Renal cortical epithelial cell (primary cell): ENCODE measurements at regions not wholly inside any gene's neighbourhood (a gene's known extent, or its start where the extent isn't known, plus 50 kb on each side); places are given as distances from the start of the nearest gene placed in this dataset.

Source experiments
- DNase-seq: peaks from one replicate; pipeline ENCODE4 v3.0.0-alpha.2; 2011; ENCODE audit warnings: low read depth

GRCh38 chr6:90435207-90435899, 138.7 kb upstream of the BACH2 start:
- DNase-seq = no peak

- DNase-seq = no peak
Measured at GRCh38 chr6:90434094-90434493, 137.5 kb upstream of the BACH2 start.

- DNase-seq = no peak
Measured at GRCh38 chr6:90432937-90433336, 136.3 kb upstream of the BACH2 start.

GRCh38 chr6:90432041-90432775, 135.6 kb upstream of the BACH2 start:
- no peak for DNase-seq

GRCh38 chr6:90431576-90431975, 134.9 kb upstream of the BACH2 start:
- DNase-seq = no peak

GRCh38 chr6:90429713-90430112, 133.1 kb upstream of the BACH2 start:
- DNase-seq = no peak

- DNase-seq = no peak
Measured at GRCh38 chr6:90428514-90428913, 131.9 kb upstream of the BACH2 start.

GRCh38 chr6:90425161-90425641, 128.6 kb upstream of the BACH2 start:
- DNase-seq = no peak

- DNase-seq = no peak
Measured at GRCh38 chr6:90424580-90424979, 127.9 kb upstream of the BACH2 start.

- DNase-seq = no peak
Measured at GRCh38 chr6:90421666-90422065, 125.0 kb upstream of the BACH2 start.

GRCh38 chr6:90420500-90420899, 123.9 kb upstream of the BACH2 start:
- DNase-seq = no peak

GRCh38 chr6:90417385-90417784, 120.7 kb upstream of the BACH2 start:
- DNase-seq = no peak

- DNase-seq = no peak
Measured at GRCh38 chr6:90416322-90416721, 119.7 kb upstream of the BACH2 start.

- DNase-seq = no peak
Measured at GRCh38 chr6:90415178-90415577, 118.5 kb upstream of the BACH2 start.

GRCh38 chr6:90414352-90414751, 117.7 kb upstream of the BACH2 start:
- DNase-seq = no peak

- DNase-seq = peak; percentile 20
Measured at GRCh38 chr6:90413867-90414266, 117.2 kb upstream of the BACH2 start.

- no peak for DNase-seq
Measured at GRCh38 chr6:90413396-90413795, 116.8 kb upstream of the BACH2 start.

- no peak for DNase-seq
Measured at GRCh38 chr6:90412538-90413369, 116.1 kb upstream of the BACH2 start.

GRCh38 chr6:90411292-90411781, 114.7 kb upstream of the BACH2 start:
- DNase-seq = peak; percentile 79

- DNase-seq = no peak
Measured at GRCh38 chr6:90409700-90410099, 113.1 kb upstream of the BACH2 start.

GRCh38 chr6:90406957-90407356, 110.3 kb upstream of the BACH2 start:
- DNase-seq = no peak

- DNase-seq = peak; percentile 93
Measured at GRCh38 chr6:90406142-90406794, 109.6 kb upstream of the BACH2 start.
